Stimulated activated CD4-positive, alpha-beta T cell treated with anti-CD3 and anti-CD28 coated beads, Interleukin-12 subunit alpha, Interleukin-12 subunit beta, amount 100 ng/mL, for 4 hours (primary cell): ENCODE measurements at regions not wholly inside any gene's neighbourhood (a gene's known extent, or its start where the extent isn't known, plus 50 kb on each side); places are given as distances from the start of the nearest gene placed in this dataset.

Experiments used
- DNase-seq: peaks from one replicate; pipeline ENCODE4 v3.0.0-alpha.2; 2020

- no peak for DNase-seq
Measured at GRCh38 chr2:147709655-147710054, 135.2 kb upstream of the ACVR2A start.

DNA sequence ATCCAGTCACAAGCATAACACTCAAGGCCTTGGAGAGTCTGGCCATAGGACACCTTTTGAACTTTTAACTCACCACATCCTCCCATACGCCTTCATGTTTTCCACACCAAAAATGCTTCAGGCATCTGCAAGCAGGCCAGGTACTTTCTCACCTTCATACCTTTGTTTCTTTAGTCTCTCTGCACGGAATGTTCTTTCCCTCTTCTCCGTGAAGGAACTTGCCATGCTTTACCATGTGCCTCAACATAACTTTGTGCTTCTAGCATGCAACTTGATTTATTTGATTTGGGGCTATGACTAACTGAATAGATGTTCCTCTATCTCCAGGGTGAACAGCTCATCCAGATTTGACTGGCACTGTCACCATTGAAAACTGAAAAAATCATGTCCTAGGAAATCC is 141.7 kb upstream of the ACVR2A start:
- no peak for DNase-seq

GRCh38 chr2:147698166-147698565 is 146.7 kb upstream of the ACVR2A start:
- no peak for DNase-seq

GRCh38 chr2:147696426-147696825 is 148.4 kb upstream of the ACVR2A start:
- no peak for DNase-seq

- no peak for DNase-seq
Measured at GRCh38 chr2:147689220-147689909, 155.5 kb upstream of the ACVR2A start.

- DNase-seq = no peak
Measured at GRCh38 chr2:147688242-147688641, 156.6 kb upstream of the ACVR2A start.

- no peak for DNase-seq
Measured at GRCh38 chr2:147686365-147686764, 158.5 kb upstream of the ACVR2A start.

GRCh38 chr2:147684903-147685302 is 159.9 kb upstream of the ACVR2A start:
- no peak for DNase-seq

DNA sequence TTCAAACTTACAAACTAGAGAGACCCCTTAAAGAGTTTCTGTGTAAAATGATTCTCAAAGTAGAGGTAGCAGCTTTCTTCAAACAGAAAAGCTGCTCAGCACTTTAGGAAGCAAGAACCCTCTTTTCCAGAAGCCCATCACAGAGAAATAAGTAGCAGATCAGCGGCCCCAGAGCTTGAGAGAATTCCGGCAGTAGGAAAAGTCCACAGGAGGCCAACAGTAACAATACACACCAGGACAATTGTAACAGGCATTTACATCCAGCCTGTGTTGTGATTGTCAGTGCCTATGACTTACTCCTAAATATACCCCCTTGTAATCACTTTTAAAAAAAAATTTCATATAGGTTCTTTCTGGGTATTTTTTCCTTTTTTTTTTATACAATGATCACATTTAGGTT is 161.4 kb upstream of the ACVR2A start:
- no peak for DNase-seq

- no peak for DNase-seq
Measured at GRCh38 chr2:147681093-147681492, 163.7 kb upstream of the ACVR2A start.

- no peak for DNase-seq
Measured at GRCh38 chr2:147679955-147680531, 164.8 kb upstream of the ACVR2A start.

DNA sequence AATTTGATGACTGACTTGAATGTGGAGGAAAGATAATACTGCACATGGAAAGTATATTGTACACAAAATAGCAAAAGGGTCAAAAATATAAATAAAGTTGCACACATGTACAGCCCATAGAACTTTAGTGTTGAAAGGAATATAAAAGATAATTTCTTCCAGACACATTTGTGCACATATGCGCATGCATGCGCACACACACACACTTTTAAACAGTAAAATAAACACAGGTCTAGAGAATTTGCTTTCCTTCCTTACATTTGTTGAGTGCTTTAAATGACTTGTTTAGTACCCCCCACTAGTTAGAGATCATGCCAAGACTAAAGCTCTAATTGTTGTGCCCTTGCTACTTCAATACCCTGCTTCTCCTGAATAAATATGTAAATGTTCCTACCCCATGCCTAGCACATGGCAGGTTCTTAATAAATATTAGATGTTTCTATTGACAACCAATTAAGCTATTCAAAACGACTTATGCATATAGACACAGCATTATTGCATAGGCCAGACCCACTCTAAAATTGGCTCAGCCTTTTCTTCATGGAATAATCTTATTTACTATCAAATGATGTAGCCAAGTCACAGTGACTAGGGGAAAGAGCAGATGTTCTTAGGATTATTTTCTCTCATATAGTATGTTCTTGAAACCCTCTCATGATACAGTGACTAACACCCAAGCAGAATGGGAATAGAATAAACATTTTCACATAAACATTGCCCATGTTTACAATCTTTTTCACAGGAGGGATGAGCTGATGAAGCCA is 165.5 kb upstream of the ACVR2A start:
- DNase-seq = no peak

- no peak for DNase-seq
Measured at GRCh38 chr2:147665105-147665504, 179.7 kb upstream of the ACVR2A start.

GRCh38 chr2:147663962-147664361 is 180.9 kb upstream of the ACVR2A start:
- DNase-seq = no peak

- no peak for DNase-seq
Measured at GRCh38 chr2:147663153-147663961, 181.5 kb upstream of the ACVR2A start.

DNA sequence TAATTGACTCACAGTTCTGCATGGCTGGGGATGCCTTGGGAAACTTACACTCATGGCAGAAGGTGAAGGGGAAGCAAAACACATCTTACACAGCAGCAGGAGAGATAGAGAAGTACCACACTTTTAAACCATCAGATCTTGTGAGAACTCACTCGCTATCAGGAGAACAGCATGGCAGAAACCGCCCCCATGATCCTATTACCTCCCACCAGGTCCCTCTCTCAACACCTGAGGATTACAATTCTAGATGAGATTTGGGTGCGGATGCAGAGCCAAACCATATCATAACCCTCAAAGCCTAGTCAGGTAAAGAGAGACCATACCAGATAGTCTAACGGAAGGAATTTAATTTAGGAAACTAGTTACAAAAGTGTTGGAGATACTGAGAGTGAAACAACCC is 182.6 kb upstream of the ACVR2A start:
- DNase-seq = no peak

- no peak for DNase-seq
Measured at GRCh38 chr2:147660680-147661079, 184.1 kb upstream of the ACVR2A start.

DNA sequence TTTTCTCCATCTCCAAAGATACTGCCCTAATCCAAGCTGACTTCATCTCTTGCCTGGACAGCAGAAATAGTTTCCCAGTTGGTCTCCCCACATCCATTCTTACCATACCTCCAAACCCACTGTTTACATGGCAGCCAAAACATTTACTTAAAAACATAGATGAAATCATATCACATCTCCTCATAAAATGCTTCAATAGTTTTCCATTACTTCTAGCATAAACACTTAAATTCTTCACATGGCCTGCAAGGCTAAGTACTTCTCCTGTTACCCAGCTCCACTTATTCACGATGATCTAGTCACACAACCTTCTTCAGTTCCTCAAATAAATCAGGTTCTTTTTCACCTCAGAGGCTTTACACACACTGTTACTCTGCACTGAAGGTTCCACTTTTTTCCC is 185.8 kb upstream of the ACVR2A start:
- DNase-seq = no peak

DNA sequence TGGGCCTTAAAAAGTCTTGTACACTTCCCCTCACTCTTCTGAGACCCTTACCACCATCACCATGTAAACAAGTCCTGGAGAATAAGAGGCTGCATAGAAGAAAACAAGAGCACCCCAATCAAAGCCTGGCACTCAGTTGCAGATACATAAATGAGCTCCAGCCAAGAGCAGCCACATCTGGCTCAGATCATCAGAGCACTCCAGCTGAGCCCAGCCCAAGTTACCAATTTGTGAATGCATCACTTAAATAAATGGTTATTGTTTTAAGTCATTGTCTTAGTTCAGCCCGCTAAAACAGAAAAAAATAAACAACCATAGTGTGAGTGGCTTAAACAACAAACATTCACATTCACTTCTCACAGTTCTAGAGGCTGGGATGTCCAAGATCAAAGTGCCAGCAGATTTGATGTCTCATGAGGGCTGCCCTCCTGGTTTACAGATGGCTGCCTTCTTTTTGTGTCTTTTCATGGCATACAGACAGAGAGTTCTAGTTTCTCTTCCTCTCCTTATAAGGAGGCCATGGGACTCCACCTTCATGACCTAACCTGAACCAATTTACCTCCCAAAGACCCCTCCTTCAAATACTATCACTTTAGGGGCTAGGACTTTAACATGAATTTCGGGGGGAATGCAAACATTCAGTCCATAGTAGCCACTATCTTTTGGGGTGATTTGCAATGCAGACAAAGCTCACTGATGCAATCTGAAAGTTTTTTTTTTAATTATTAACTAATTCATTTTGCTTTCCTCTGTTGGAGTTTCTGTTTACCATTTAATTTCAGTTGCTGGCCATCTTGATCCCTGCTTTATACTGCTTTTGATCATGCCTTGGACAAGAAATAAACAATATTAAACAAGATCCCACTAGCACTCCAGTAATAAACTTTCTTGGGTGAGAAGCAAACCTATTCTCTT is 187.5 kb upstream of the ACVR2A start:
- no peak for DNase-seq

DNA sequence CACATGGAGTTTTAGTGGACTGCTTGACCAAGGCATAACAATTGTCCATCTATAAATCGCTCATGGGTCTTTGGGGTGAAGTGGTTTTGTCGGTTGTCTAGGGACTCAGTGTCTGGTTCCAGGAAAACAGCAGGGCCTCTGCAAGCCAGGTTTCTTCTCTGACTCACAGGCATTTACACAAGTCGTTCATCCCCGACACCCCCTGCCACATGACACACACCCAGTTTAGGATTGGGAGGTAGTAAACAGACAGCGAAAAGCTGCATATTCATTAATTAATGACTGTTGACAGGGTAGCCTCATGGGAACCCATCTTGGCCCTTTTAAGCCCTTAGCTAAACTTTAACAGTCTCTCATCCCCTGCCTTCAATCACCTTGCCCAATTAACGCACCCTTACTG is 194.8 kb upstream of the ACVR2A start:
- no peak for DNase-seq

GRCh38 chr2:147649286-147649685 is 195.5 kb upstream of the ACVR2A start:
- DNase-seq = no peak

GRCh38 chr2:147648471-147648870 is 196.4 kb upstream of the ACVR2A start:
- no peak for DNase-seq
